Mesenchymal stem cell (in vitro differentiated cells and primary cell): ENCODE measurements at regions not wholly inside any gene's neighbourhood (a gene's known extent, or its start where the extent isn't known, plus 50 kb on each side); places are given as distances from the start of the nearest gene placed in this dataset.

ENCODE experiments used
- DNase-seq: peaks from one replicate; pipeline ENCODE4 v3.0.0-alpha.2; 2013
- H2AFZ ChIP-seq: one replicate; pipeline ENCODE4 v1.6.1; 2013; ENCODE audit warnings: low read depth, mild to moderate bottlenecking, control low read depth, inconsistent platforms, low read length, moderate library complexity
- H2AK5ac ChIP-seq: 2 replicates; pipeline ENCODE4 v1.6.1; 2013; ENCODE audit warnings: low read length, moderate library complexity, mild to moderate bottlenecking, inconsistent platforms; ENCODE audit not compliant: severe bottlenecking
- H2BK120ac ChIP-seq: one replicate; pipeline ENCODE4 v1.6.1; 2013; ENCODE audit warnings: low read depth, mild to moderate bottlenecking, inconsistent platforms, low read length, moderate library complexity
- H2BK12ac ChIP-seq, 2 experiments: one replicate each; pipeline ENCODE4 v1.6.1; 2013; ENCODE audit warnings: inconsistent platforms in 2 of 2, low read length in 2 of 2, mild to moderate bottlenecking in 2 of 2, moderate library complexity in 2 of 2, control low read depth in 1 of 2
- H2BK15ac ChIP-seq: one replicate; pipeline ENCODE4 v1.6.1; 2013; ENCODE audit warnings: mild to moderate bottlenecking, low read depth, inconsistent platforms; ENCODE audit not compliant: poor library complexity, severe bottlenecking
- H2BK5ac ChIP-seq: 2 replicates; pipeline ENCODE4 v1.6.1; 2013; ENCODE audit warnings: low read depth, mild to moderate bottlenecking, low read length, control low read depth, inconsistent platforms; ENCODE audit not compliant: poor library complexity, severe bottlenecking
- H3K14ac ChIP-seq, 2 experiments: one replicate each; pipeline ENCODE4 v1.6.1; 2013; ENCODE audit warnings: inconsistent platforms in 2 of 2, low read length in 2 of 2, control low read depth in 1 of 2, mild to moderate bottlenecking in 1 of 2, moderate library complexity in 1 of 2
- H3K18ac ChIP-seq, 2 experiments: one replicate each; pipeline ENCODE4 v1.6.1; 2013; ENCODE audit warnings: inconsistent platforms in 2 of 2, low read length in 2 of 2, control low read depth in 1 of 2, low read depth in 1 of 2, mild to moderate bottlenecking in 1 of 2
- H3K23ac ChIP-seq, 2 experiments: one replicate each; pipeline ENCODE4 v1.6.1; 2013; ENCODE audit warnings: inconsistent platforms in 2 of 2, low read length in 2 of 2, mild to moderate bottlenecking in 2 of 2, moderate library complexity in 2 of 2, control low read depth in 1 of 2
- H3K27ac ChIP-seq: 2 replicates; pipeline ENCODE4 v1.5.1; 2013; ENCODE audit warnings: mild to moderate bottlenecking, moderate library complexity, low read length, control low read depth, inconsistent platforms; ENCODE audit not compliant: poor library complexity, severe bottlenecking
- H3K27me3 ChIP-seq, 2 experiments: 2 replicates each; pipeline versions ENCODE4 v1.6.1 to v1.7.0; 2013; ENCODE audit warnings: low read length in 2 of 2, mild to moderate bottlenecking in 2 of 2, moderate library complexity in 2 of 2, control low read depth in 1 of 2, inconsistent platforms in 1 of 2; ENCODE audit not compliant: control insufficient read depth in 1 of 2, insufficient read depth in 1 of 2
- H3K36me3 ChIP-seq, 2 experiments: 2 replicates each; pipeline versions ENCODE4 v1.6.1 to v1.7.0; 2013; ENCODE audit warnings: low read length in 2 of 2, control low read depth in 1 of 2, inconsistent platforms in 1 of 2, low read depth in 1 of 2, mild to moderate bottlenecking in 1 of 2; ENCODE audit not compliant: insufficient read depth in 2 of 2, control insufficient read depth in 1 of 2
- H3K4ac ChIP-seq, 2 experiments: one replicate each; pipeline ENCODE4 v1.6.1; 2013; ENCODE audit warnings: inconsistent platforms in 2 of 2, low read length in 2 of 2, mild to moderate bottlenecking in 2 of 2, moderate library complexity in 2 of 2, control low read depth in 1 of 2, low read depth in 1 of 2
- H3K4me1 ChIP-seq: 2 replicates; pipeline ENCODE4 v1.6.1; 2013; ENCODE audit warnings: low read depth, low read length, control low read depth; ENCODE audit not compliant: control insufficient read depth, insufficient read depth
- H3K4me2 ChIP-seq: 2 replicates; pipeline ENCODE4 v1.6.1; 2013; ENCODE audit warnings: low read length, mild to moderate bottlenecking, inconsistent platforms; ENCODE audit not compliant: poor library complexity, severe bottlenecking
- H3K4me3 ChIP-seq, 2 experiments: 2 replicates each; pipeline versions ENCODE4 v1.5.1 to v1.7.0; 2013; ENCODE audit warnings: low read length in 2 of 2, mild to moderate bottlenecking in 2 of 2, control low read depth in 1 of 2, low read depth in 1 of 2; ENCODE audit not compliant: insufficient read depth in 1 of 2
- H3K79me1 ChIP-seq: replicated peaks from 2 replicates; pipeline ENCODE4 v1.6.1; 2013; ENCODE audit warnings: mild to moderate bottlenecking, control low read depth, low read length, inconsistent platforms; ENCODE audit not compliant: poor library complexity, severe bottlenecking
- H3K9ac ChIP-seq: 2 replicates; pipeline ENCODE4 v1.7.0; 2013; ENCODE audit warnings: mild to moderate bottlenecking, low read length, moderate library complexity
- H3K9me3 ChIP-seq: 2 replicates; pipeline ENCODE4 v1.7.0; 2013; ENCODE audit warnings: mild to moderate bottlenecking, low read length; ENCODE audit not compliant: control insufficient read depth
- H4K8ac ChIP-seq: one replicate; pipeline ENCODE4 v1.6.1; 2013; ENCODE audit warnings: inconsistent platforms, mild to moderate bottlenecking, low read length, moderate library complexity
- H4K91ac ChIP-seq: one replicate; pipeline ENCODE4 v1.6.1; 2013; ENCODE audit warnings: mild to moderate bottlenecking, low read length, inconsistent platforms
- WGBS: methylation state at CpG from one replicate; pipeline ENCODE4 v1.1.7; 2013; ENCODE audit warnings: mixed read lengths; 5-methylcytosine and 5-hydroxymethylcytosine counted together

GRCh38 chr3:150150633-150151032, 179.9 kb upstream of the PFN2 start:
- Histone ChIP-seq H3K4me2 (no peak overlapping the region), H2BK5ac (no peak overlapping the region), H2BK15ac (no peak overlapping the region), H3K36me3 (no peaks in the 10 kb centered on the region), H3K27me3 (no peaks in the 10 kb centered on the region), H2AK5ac (no peak overlapping the region), H3K79me1 (no peaks in the 10 kb centered on the region), H3K4me3 (no peak overlapping the region), H3K18ac (no peak overlapping the region), H3K4me1 (peaks cover 12% of the 10 kb centered on the region), H4K91ac (no peak overlapping the region), H2BK120ac (no peak overlapping the region), H2BK12ac (no peak overlapping the region), H3K23ac (no peak overlapping the region), H3K4ac (peak overlapping the region in 1 of 2 experiments; percentile 37), H2AFZ (no peak overlapping the region), H3K9ac (peak overlapping the region; percentile 69), H4K8ac (no peak overlapping the region), H3K9me3 (no peaks in the 10 kb centered on the region), H3K27ac (no peak overlapping the region), H3K14ac (no peak overlapping the region)
- WGBS = 69% methylated on average over 5 of the region's 5 CpGs
- DNase-seq = peak; percentile 47

- Histone ChIP-seq H3K9ac (peak overlapping the region; percentile 69), H3K23ac (no peak overlapping the region), H3K79me1 (no peaks in the 10 kb centered on the region), H4K91ac (no peak overlapping the region), H3K4ac (no peak overlapping the region), H3K4me3 (no peak overlapping the region), H2AK5ac (no peak overlapping the region), H3K18ac (no peak overlapping the region), H2BK5ac (no peak overlapping the region), H4K8ac (no peak overlapping the region), H3K27me3 (no peaks in the 10 kb centered on the region), H2AFZ (no peak overlapping the region), H3K14ac (no peak overlapping the region), H3K4me2 (no peak overlapping the region), H3K9me3 (no peaks in the 10 kb centered on the region), H2BK12ac (no peak overlapping the region), H3K4me1 (peaks cover 12% of the 10 kb centered on the region), H2BK120ac (no peak overlapping the region), H3K27ac (no peak overlapping the region), H2BK15ac (no peak overlapping the region), H3K36me3 (no peaks in the 10 kb centered on the region)
- 0% methylated on average over 1 of the region's 1 CpG for WGBS
- DNase-seq = peak; percentile 71
Measured at GRCh38 chr3:150149651-150150051, 179.0 kb upstream of the PFN2 start.

GRCh38 chr3:150148227-150148626, 177.5 kb upstream of the PFN2 start:
- Histone ChIP-seq H3K14ac (no peak overlapping the region), H3K27me3 (no peaks in the 10 kb centered on the region), H2BK12ac (peak overlapping the region; percentile 23 to 75), H3K18ac (peak overlapping the region in 1 of 2 experiments; percentile 82), H2BK15ac (peak overlapping the region; percentile 85), H3K4me3 (peak overlapping the region in 1 of 2 experiments; percentile 34), H2AFZ (no peak overlapping the region), H3K36me3 (no peaks in the 10 kb centered on the region), H2BK120ac (peak overlapping the region; percentile 64), H3K9me3 (no peaks in the 10 kb centered on the region), H4K8ac (peak overlapping the region; percentile 36), H3K23ac (no peak overlapping the region), H3K27ac (peak overlapping the region; percentile 76), H3K9ac (peak overlapping the region; percentile 60), H3K4me2 (no peak overlapping the region), H3K4me1 (peaks cover 12% of the 10 kb centered on the region), H3K4ac (no peak overlapping the region), H2BK5ac (no peak overlapping the region), H4K91ac (peak overlapping the region; percentile 57), H3K79me1 (no peaks in the 10 kb centered on the region), H2AK5ac (no peak overlapping the region)
- WGBS = 65% methylated on average over 3 of the region's 5 CpGs
- no peak for DNase-seq

GRCh38 chr3:150147776-150148175, 177.1 kb upstream of the PFN2 start:
- Histone ChIP-seq H3K23ac (no peak overlapping the region), H3K9me3 (no peaks in the 10 kb centered on the region), H3K27ac (peak overlapping the region; percentile 76), H4K8ac (peak overlapping the region; percentile 95), H2AFZ (no peak overlapping the region), H2BK5ac (no peak overlapping the region), H2BK12ac (peak overlapping the region; percentile 92 to 93), H2AK5ac (peak overlapping the region; percentile 31), H3K4ac (peak overlapping the region in 1 of 2 experiments; percentile 64), H3K9ac (peak overlapping the region; percentile 60), H3K18ac (peak overlapping the region; percentile 82 to 94), H3K4me1 (peaks cover 12% of the 10 kb centered on the region), H3K27me3 (no peaks in the 10 kb centered on the region), H3K36me3 (no peaks in the 10 kb centered on the region), H3K4me3 (peak overlapping the region in 1 of 2 experiments; percentile 34), H2BK120ac (peak overlapping the region; percentile 64), H3K4me2 (no peak overlapping the region), H3K14ac (peak overlapping the region in 1 of 2 experiments; percentile 26), H3K79me1 (no peaks in the 10 kb centered on the region), H4K91ac (peak overlapping the region; percentile 87), H2BK15ac (peak overlapping the region; percentile 85)
- 42% methylated on average over 5 of the region's 5 CpGs for WGBS
- DNase-seq = peak; percentile 85
